ENCODE measurements at regions not wholly inside any gene's neighbourhood (a gene's known extent, or its start where the extent isn't known, plus 50 kb on each side); places are given as distances from the start of the nearest gene placed in this dataset.

- no peak for DNase-seq (ENCODE audit: low read depth)
Measured at GRCh38 chr2:193556766-193557470, 1362.2 kb upstream of the TMEFF2 start.

- no peak for DNase-seq (ENCODE audit: low read depth)
Measured at GRCh38 chr2:193549661-193550060, 1354.9 kb upstream of the TMEFF2 start.

- no peak for DNase-seq (ENCODE audit: low read depth)
Measured at GRCh38 chr2:193542762-193543161, 1348.0 kb upstream of the TMEFF2 start.

- no peak for DNase-seq (ENCODE audit: low read depth)
Measured at GRCh38 chr2:193539188-193539587, 1344.5 kb upstream of the TMEFF2 start.

- no peak for DNase-seq (ENCODE audit: low read depth)
Measured at GRCh38 chr2:193538061-193538460, 1343.3 kb upstream of the TMEFF2 start.

- no peak for DNase-seq (ENCODE audit: low read depth)
Measured at GRCh38 chr2:193537531-193537930, 1342.8 kb upstream of the TMEFF2 start.

- no peak for DNase-seq (ENCODE audit: low read depth)
Measured at GRCh38 chr2:193528458-193528857, 1333.7 kb upstream of the TMEFF2 start.

GRCh38 chr2:193527146-193527545, 1332.4 kb upstream of the TMEFF2 start:
- DNase-seq (ENCODE audit: low read depth), result no peak

- DNase-seq (ENCODE audit: low read depth), result no peak
Measured at GRCh38 chr2:193523662-193524061, 1328.9 kb upstream of the TMEFF2 start.

GRCh38 chr2:193521523-193521922, 1326.8 kb upstream of the TMEFF2 start:
- no peak for DNase-seq (ENCODE audit: low read depth)

- DNase-seq (ENCODE audit: low read depth), result no peak
Measured at GRCh38 chr2:193520709-193521458, 1326.2 kb upstream of the TMEFF2 start.

- no peak for DNase-seq (ENCODE audit: low read depth)
Measured at GRCh38 chr2:193518041-193518817, 1323.5 kb upstream of the TMEFF2 start.

- DNase-seq (ENCODE audit: low read depth), result no peak
Measured at GRCh38 chr2:193517615-193518014, 1322.9 kb upstream of the TMEFF2 start.

- no peak for DNase-seq (ENCODE audit: low read depth)
Measured at GRCh38 chr2:193506035-193506434, 1311.3 kb upstream of the TMEFF2 start.

GRCh38 chr2:193505620-193506019, 1310.9 kb upstream of the TMEFF2 start:
- DNase-seq (ENCODE audit: low read depth), result no peak

- DNase-seq (ENCODE audit: low read depth), result no peak
Measured at GRCh38 chr2:193502363-193503035, 1307.8 kb upstream of the TMEFF2 start.

GRCh38 chr2:193496786-193497185, 1302.1 kb upstream of the TMEFF2 start:
- no peak for DNase-seq (ENCODE audit: low read depth)

GRCh38 chr2:193482557-193482956, 1287.8 kb upstream of the TMEFF2 start:
- DNase-seq (ENCODE audit: low read depth), result no peak

- no peak for DNase-seq (ENCODE audit: low read depth)
Measured at GRCh38 chr2:193480187-193480586, 1285.5 kb upstream of the TMEFF2 start.

- no peak for DNase-seq (ENCODE audit: low read depth)
Measured at GRCh38 chr2:193476171-193476800, 1281.6 kb upstream of the TMEFF2 start.

- no peak for DNase-seq (ENCODE audit: low read depth)
Measured at GRCh38 chr2:193475038-193475437, 1280.3 kb upstream of the TMEFF2 start.

GRCh38 chr2:193469251-193469650, 1274.5 kb upstream of the TMEFF2 start:
- no peak for DNase-seq (ENCODE audit: low read depth)

All from stimulated activated CD8-positive, alpha-beta memory T cell treated with anti-CD3 and anti-CD28 coated beads, Interleukin-4, amount 100 ng/mL, for 24 hours (primary cell).